GM21390 (cell line): ENCODE measurements at regions not wholly inside any gene's neighbourhood (a gene's known extent, or its start where the extent isn't known, plus 50 kb on each side); places are given as distances from the start of the nearest gene placed in this dataset.
A peak's percentile ranks its signal among the peaks of the same experiment; 100 is the strongest.

Experiments
- ATAC-seq: cut with Tn5 transposase; IDR thresholded peaks from one replicate; pipeline ENCODE4 v1.9.1; 2021; ENCODE audit not compliant: unreplicated experiment

DNA sequence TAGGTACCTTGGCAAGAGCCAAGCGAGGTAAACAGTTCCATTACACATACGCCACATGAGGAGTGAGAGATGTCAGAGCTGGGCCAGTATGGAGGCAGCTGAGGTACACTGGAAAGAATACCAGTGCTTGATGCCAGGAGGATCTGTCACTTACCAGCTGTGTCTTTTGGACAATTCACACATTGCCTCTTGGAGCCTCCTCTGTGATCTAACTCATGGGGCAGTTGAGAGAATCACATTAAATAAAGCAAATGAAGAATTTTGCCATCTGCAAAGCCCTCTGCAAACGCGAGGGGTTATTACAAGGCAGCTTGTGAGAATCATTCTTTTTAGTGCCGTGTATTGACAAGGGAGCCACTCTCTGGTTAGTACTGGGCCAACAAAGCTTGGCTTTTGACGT is 429.7 kb upstream of the KLF4 start:
- no peak for ATAC-seq

DNA sequence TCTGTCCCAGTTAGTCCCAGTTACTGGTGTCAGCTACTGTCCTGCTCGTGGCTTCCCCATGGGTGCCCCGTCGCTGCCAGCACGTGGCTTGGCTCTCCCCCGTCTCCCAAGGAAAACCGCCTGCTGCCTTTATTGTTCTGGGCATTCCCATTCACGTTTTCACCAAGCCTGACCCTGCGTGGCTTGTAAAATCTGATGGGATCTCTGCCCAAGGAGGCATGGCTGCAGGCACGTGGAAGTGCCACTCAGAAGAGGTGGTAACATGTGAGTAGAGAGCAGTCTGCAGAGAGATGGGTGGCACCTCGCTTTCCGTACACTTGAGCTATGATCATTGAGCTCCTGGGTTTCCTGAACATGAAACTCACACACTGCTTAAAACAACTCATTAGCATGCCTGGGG is 429.2 kb upstream of the KLF4 start:
- no peak for ATAC-seq

DNA sequence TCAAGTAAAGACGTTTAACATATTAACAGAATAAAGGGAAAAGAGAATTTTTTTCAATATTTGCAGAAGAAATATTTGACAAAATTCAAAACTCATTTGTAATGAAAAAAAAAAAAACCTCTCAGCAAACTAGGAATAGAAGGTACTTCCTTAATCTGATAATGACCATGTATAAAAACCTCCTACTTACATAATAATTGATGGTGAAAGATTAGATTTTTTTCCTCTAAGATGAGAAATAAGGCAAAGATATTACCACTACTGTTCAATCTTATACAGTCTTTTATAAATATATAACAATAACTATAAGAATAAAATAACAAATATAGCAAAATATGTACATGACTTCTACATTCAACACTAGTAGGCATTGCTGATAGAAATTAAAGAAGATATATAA is 424.6 kb upstream of the KLF4 start:
- ATAC-seq, result no peak

DNA sequence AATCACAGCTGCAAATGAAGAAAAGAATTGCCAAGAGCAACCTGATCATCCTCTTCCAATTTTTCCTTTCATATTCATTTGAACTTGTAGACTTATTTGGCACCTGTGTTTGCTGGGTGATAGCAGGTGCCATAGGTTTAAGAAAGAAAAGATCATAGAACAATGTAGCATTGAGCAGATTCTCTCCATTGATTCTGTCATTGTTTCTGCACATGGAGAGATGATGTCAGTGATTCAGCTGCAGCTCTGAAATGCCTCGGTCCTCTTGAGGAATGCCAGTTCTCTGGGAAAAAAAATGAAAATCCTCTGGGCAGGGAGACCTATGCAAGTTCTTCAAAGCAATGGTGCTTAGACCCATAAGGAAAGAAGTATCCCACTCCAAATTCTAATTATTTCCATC is 418.1 kb upstream of the KLF4 start:
- no peak for ATAC-seq

DNA sequence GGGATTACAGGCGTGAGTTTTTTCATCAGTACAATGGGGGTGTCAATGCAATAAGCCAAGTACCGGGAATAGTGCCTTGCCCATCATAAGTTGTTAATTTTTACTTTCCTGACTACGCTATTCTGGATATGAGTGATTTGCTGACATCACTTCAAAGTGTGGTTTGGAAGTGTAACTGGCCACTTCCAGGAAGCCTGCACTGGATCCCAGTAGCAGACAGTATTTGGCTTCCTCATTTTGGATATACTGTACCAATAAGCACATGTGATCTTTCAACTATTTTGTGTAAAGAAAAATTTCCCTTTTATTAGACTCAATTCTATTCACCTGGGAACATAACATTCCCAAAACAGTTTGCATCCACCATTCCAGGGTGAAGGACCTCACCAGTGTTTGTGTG is 417.7 kb upstream of the KLF4 start:
- no peak for ATAC-seq

DNA sequence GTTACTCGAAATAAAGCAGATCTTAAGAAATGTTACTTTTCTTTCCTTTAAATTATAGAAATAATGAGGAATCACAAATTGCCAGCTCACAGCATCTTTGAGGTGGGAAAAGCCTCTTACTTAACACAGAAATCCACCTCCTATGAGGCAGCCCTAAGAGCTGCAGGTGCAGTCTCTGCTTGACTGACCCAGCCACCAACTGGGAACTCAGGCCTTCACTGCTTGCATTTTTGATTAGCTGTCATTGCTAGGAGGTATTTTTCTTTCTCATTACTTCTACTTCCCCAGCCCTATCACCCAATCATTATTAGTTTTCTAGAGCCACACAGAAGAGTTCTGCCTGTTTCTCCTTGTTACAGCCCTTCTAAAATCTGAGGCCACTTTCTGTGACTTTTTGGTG is 416.5 kb upstream of the KLF4 start:
- no peak for ATAC-seq

DNA sequence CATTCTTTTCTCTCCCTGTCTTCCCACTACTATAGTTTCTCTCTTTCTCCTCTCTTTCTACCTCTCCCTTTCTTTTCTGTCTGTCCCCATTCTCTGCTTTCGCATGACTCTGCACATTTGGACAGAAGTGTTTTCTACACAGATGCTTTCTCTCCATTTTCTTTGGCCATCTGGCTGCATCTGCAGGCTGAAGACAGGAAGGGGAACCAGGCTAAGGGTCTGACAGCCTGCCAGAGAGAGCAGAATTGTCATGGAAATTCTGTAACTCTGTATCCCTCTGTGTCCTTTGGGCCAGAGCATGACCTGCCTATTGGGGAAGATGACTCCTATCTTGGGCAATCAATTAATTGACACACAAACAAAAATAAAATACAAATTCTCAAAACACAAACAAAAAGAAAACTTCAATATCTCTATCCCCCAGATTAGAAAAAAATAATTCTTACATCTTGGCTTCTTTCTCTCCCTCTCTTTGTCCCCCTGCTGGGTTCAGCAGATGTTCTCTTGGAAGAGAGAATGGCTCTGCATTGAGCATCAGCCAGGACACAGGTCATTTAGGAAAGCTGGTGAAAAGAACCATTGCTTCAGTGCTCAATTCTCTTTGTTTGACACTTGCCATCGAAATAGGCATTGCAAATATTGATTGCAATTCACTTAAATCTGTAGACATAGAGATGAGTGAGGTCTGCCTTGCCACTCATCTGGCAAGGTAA is 415.9 kb upstream of the KLF4 start:
- no peak for ATAC-seq

DNA sequence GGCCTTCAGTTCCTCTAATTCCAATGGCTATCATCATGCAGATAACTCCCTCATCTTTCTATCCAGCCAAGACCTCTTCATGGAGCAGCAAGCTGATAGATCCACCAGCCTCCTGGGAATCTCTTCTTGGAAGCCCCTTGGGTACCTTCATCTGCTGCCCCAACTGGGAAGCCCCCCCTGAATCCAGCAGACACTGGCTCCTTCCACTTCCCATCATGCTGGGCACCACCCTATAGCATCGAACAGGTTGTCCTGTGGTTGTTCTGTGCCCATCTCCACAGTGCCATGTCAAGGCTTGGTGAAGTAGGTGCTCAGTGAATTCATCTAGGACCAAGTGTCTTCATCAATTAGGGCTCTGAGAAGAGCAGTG is 410.4 kb upstream of the KLF4 start:
- ATAC-seq, result no peak

DNA sequence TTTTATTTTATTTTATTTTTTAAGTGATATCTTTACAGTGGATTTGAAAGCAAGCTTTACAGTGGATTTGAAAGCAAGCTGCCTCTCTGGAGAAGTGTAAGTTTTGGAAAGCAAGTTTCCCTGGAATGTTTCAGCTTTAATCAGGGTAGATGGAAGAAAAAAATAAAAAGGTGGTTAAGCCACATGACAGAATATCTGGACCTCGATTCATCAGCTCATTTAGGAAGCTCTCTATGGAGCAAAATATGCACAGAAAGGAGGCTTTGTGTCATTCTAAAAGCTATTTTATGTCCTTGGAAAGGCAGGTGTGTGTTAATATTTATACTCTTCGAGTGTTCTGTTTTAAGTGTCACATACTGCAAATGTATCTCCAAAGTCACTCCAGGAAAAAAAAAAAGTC is 409.2 kb upstream of the KLF4 start:
- ATAC-seq, result no peak

DNA sequence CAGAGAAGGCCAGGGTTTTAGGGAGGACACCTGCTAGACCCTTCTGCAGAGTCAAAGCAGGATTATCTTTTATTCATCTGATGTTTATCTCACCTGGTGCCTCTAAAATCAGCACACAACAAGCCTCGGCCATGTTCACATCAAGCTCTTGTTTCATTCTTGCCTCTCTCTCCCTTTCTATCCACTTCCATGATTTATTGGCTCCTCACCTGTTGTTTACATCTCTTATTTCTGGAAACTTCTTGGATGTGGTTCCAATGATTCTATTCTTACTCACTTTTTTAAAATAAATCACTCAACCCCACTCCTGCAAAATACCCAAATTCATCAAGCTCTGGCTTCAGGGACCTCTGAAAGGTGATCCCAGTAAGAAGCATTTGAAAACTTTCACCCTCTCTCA is 407.0 kb upstream of the KLF4 start:
- ATAC-seq, result no peak

DNA sequence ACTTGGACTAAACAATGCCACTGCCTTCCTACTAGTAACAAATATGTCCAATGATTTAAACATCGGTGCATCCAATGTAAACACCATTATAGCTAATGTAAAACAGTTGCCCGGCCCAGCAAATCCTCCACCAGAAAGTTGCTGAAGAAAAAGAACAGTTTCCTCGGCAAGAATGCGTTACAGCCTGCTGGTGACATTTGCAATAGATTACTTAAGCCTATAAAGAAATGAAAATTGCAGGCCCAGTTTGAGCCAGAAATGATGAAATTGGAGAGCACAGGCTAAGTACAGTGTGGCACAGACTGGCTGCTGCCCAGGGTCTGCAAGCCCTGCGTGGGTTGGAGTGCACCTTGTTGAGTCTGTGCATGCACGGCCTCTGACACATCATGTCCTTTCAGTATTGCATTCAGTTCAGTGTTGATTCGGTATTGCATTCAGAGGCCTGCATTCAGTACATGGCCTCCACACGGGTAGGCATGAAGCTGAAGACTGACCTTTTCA is 406.0 kb upstream of the KLF4 start:
- ATAC-seq, result no peak

DNA sequence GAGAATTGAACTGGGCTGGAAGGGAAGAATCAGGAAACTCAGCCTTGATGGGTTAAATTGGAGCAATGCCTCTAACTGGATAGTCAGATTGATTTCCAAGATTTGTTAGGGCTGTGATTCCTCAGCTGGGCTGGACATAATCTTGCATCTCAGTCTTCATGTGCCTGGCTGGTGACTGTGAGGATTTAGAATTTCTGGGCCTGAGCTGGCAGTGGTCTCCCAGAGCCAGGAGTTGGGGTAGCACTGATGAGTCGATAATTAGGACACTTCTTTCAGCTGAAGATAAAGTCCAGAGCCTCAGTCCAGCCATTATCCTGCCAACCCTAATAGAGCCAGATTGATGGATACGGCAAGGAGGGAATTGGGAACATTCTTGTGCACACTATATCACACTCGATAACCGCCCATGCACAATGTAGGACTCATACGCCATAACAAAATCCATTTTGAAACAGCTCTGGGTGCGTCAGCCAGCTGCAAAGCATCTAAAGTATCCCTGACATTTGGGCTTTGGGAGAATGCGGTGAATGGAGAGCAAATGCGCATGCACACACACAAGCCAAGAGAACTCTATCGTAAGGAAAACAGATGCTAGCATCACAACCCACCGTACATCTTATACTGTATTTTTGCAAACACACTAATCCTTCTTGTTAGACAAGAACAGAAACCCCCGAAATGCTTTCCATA is 405.1 kb upstream of the KLF4 start:
- no peak for ATAC-seq

DNA sequence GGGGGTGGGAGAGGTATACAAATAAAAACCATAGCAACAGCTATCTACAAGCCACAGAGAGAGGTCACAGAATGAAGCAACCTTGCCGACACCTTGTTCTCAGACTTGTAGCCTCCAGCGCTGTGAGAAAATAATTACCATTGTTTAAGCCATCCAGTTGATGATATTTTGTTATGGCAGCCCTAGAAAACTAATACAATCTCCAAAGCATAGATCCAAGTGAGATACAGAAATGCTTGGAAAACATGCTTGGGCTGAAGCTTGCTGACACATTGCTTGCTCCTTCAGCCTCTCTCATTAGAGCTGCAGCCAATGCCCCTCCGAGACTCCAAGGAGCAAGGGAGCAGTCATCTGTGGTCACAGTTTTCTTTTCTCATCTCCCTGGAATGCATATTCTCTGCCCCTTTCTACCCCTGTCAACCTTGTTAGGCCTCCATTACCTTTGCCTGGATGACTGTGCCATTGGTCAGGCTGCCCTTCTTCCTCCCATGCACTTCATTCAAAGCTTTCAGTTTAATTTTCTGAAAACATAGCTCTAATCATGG is 401.4 kb upstream of the KLF4 start:
- ATAC-seq, result no peak

DNA sequence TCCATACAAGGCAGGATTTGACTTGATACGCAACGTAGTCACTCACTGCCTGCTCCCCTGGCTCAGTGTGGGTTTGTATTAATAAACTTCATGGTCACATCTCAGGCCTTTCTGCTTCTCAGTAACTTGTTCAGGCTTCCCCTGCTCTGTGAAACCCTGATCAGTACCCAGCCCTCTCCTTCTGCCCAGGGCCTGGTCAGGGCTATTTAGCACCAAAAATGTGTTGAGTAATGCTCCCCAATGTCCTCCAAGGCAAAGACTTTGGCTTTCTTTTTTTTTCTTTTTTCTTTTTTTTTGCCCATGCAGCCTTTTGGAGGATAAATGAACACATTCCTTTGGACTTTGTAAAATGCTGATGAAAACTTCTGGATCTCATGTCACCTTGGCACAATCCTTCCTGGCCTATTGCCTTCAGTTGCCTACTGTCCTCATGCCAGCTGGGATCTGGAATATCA is 399.2 kb upstream of the KLF4 start:
- no peak for ATAC-seq

DNA sequence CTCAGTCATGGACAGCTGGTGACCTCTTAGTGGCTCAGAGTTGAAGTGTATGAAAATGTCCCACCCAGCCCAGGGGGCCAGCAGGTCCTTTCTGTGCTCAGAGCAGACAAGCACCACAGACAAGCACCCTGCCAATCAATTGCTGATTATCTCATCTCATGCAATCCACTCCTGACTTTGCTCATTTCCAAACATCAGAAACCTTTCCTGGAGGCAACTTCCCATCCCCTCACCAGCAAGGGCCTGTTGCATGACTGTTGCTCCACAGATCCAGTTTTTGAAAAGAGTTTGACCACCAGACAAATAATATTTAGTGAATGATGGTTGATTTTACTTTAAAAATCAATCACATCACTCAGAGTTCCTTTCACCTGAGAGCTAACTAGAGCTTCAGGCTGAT is 397.3 kb upstream of the KLF4 start:
- ATAC-seq, result no peak

DNA sequence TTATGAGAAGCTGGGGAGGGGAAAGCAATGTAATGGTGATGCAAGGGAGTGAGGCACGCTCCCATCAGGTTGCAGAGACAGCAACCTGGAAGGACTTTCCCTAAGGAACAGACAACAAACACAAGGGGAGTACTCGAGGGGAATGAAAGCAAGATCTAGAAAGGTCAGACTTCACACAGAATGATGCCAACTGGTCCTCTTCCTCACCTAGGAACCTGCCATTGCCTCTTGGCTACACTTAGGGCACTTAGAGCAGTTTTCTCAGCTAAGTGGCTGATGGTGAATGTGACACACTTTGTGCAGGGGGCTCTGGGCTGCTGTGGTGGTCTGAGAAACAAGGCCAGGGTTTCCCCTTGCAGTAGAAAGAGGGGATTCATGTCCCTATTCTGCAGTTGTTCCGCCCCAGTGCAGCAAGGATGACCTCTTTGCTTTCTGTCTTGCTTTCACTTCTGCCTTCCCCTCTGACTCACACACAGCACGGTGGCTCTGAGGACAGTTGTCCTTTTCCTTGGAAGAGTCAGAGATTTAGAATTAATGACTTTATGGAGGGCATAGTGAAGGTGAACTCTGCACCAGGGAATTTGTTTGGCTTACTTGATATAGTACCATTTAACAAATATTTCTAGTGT is 394.0 kb upstream of the KLF4 start:
- ATAC-seq, result peak; percentile 97

DNA sequence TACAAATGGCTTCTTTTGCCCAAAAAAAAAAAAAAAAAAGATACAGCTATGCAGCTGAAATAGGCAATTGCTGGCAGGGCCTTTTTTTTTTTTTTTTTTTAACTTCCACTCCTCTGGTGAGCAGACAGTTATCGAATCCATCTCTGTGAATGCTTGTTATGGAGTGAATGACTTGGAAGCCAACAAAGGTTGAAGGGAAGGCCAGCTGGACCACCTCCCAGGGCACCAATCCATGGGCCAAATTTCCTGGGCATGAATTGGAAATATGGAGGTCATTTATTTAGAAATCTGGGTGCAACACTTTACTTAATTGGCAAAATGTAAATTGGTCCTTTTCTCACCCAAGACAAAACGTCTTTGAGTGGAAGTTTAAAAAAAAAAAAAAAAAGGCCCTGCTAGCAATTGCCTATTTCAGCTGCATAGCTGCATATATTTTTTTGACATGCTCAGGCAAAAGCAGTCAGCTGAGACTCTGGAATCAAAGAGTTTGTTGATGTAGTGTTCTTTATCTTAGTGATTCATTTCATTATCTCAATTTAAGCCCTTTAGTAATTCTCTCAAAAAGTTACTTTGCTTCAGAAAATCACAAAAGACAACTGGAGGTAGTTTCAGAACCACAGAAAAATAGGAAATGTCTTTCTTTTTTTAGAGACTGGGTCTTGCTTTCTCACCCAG is 392.2 kb upstream of the KLF4 start:
- ATAC-seq, result no peak

DNA sequence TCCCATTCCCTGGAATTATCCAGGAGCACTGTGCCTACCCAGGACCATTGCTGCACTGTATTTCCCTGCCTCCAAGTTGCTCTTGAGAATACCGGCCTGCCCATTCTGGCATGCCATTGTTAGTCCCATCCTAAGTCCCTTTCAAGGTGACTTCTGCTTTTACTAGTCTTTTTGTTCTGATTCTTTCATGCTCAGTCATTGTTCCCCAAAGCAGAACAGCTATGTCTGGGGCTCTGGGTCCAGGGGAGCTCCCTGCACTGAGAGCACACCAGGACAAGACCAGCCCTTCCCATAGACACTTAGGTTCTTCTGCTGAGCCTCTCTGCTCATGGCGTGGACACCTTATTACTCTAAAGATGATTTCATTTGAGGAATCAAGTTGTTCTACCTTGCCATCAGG is 388.9 kb upstream of the KLF4 start:
- ATAC-seq, result no peak

DNA sequence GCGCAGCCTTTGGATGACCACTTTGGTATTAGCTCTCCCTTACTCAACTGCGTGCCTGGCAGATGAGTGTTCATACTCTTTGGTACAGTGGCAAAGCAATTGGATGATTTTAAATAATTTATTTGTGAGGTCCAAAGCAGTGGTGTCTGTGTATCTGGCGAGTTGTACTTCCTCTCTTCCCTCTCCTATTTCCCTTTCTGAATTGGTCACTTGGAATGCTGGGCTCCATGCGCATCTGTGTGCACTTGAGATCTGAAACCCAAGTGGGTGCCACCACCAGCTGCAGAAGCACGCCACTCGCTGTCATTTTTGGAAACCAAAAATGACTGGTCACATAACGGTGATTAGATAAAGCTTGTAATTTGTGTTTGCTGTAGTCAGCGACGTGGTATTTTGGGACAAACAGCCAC is 386.0 kb upstream of the KLF4 start:
- peak; percentile 40 for ATAC-seq

DNA sequence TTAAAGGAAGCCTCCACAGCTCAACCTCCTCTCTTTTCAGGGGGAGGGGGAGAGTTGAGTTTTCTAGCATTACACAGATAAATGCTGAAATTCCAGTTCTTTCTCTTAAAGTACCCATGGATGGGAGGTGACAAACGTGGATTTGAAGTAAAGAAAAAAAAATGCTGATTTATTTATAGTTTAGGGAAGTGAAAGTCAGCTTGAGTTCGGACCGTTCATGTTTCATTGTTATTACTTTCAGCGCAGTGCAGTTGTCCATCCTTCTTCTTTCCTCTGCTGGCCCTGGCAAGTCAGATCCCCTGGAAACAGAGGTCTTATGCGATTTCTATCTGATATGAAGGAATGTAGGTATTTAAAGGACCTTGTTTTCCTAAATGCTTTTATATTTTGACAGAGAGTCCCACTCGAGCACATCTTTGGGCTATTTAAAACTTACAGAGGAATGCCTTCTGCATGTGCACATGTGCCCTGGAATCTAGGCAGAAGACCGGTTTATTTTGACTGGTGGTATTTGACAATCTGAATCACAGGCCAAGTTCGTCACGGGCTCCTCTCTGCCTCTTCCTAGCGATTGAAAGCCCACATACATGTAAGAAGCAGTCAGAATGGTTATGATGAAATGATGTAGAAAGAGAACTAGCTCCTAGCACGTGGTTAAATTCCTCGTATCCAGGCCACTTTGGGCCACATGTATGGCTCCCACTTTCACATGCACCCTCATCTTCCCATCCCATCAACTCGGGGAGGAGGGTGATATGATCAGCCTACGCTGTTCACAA is 385.2 kb upstream of the KLF4 start:
- peak; percentile 70 for ATAC-seq

DNA sequence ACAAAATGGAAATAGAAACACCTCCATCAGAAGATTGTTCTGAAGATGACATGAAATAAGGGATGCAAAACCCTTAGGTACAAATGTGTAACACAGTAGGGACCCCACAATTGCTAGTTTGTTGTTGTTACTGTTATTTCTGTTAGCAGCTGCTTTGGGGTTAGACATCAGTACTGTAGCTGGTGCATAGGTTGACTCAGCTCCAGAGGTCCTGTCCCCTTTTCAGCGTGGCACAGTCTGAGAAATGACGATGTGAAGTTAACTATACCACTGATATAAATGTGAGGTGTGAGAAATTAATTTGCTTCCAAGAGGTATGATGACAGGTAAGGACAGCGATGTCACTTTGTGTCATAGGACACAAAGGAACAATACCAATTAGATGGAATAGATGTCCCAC is 384.6 kb upstream of the KLF4 start:
- peak; percentile 21 for ATAC-seq
